Panc1 (cell line): ENCODE measurements at regions not wholly inside any gene's neighbourhood (a gene's known extent, or its start where the extent isn't known, plus 50 kb on each side); places are given as distances from the start of the nearest gene placed in this dataset.

ENCODE experiments used
- ATAC-seq: fragments of 200-7000 bp; cut with Tn5 transposase; 2 replicates; pipeline ENCODE4 v1.9.1; 2020; ENCODE audit warnings: mild to moderate bottlenecking, moderate library complexity
- BruUV-seq: library from RNA; stranded (reverse); fragments of 400-500 nt; replicated peaks from 2 replicates; lab custom pipeline; 2021; lab: Mats Ljungman, UMichigan
- CTCF ChIA-PET: fragments of 300-600 bp; sonication (Branson Sonifier 250); formaldehyde crosslinking; loops from one replicate; lab custom pipeline; 2022; ENCODE audit warnings: antibody characterized with exemption; lab: Charles Lee
- POLR2A ChIA-PET: fragments of 300-600 bp; sonication (Branson Sonifier 250); formaldehyde crosslinking; loops from one replicate; lab custom pipeline; 2022; ENCODE audit warnings: antibody characterized with exemption; lab: Charles Lee
- DNase-seq: peaks from one replicate; pipeline ENCODE4 v3.0.0-alpha.2; 2010; ENCODE audit warnings: low read depth, low spot score
- H3K27ac ChIP-seq: 2 replicates; pipeline ENCODE4 v1.5.1; 2011; ENCODE audit warnings: mild to moderate bottlenecking, low read length, inconsistent platforms
- H3K27me3 ChIP-seq: fragments of 200-500 bp; sonication (Bioruptor generic); 2 replicates; pipeline ENCODE4 v1.6.0; 2014; ENCODE audit warnings: low read length, inconsistent platforms; ENCODE audit not compliant: control insufficient read depth, insufficient read depth
- H3K36me3 ChIP-seq: fragments of 200-500 bp; sonication (Bioruptor generic); 2 replicates; pipeline ENCODE4 v1.5.1; 2014; ENCODE audit warnings: inconsistent platforms, mild to moderate bottlenecking, low read length, moderate library complexity; ENCODE audit not compliant: control insufficient read depth, insufficient read depth
- H3K4me1 ChIP-seq: 2 replicates; pipeline ENCODE4 v1.5.1; 2011; ENCODE audit warnings: inconsistent platforms, mild to moderate bottlenecking, low read length, moderate library complexity; ENCODE audit not compliant: control insufficient read depth, insufficient read depth
- H3K4me3 ChIP-seq, 2 experiments: 2 replicates each; pipeline ENCODE4 v1.5.1; 2011 to 2012; ENCODE audit warnings: low read depth in 2 of 2, low read length in 2 of 2, mild to moderate bottlenecking in 2 of 2, inconsistent platforms in 1 of 2, moderate library complexity in 1 of 2
- H3K9me3 ChIP-seq: fragments of 200-500 bp; sonication (Bioruptor generic); 2 replicates; pipeline ENCODE4 v1.5.1; 2014; ENCODE audit warnings: low read depth, mild to moderate bottlenecking, inconsistent platforms, low read length, moderate library complexity; ENCODE audit not compliant: control insufficient read depth, insufficient read depth
- POLR2AphosphoS5 ChIP-seq: IDR thresholded peaks from 2 replicates; pipeline ENCODE4 v1.6.1; 2012; ENCODE audit warnings: mild to moderate bottlenecking, low read depth, low read length, moderate library complexity
- SIN3A ChIP-seq: IDR thresholded peaks from 2 replicates; pipeline ENCODE4 v1.6.1; 2012; ENCODE audit warnings: low read depth, mild to moderate bottlenecking, low read length, moderate library complexity, borderline replicate concordance; ENCODE audit not compliant: insufficient read depth
- TCF7L2 ChIP-seq: IDR thresholded peaks from 2 replicates; pipeline ENCODE4 v1.6.1; 2011; ENCODE audit warnings: mild to moderate bottlenecking, low read depth, low read length, inconsistent platforms
- in situ Hi-C: cut with HindIII; loops from 2 replicates; pipeline ENCODE4 v1.10.0; 2016; ENCODE audit warnings: low sequenced_read_pairs, low pct_unique_long_range_greater_than_20kb
- intact Hi-C: fragments of 100-400 bp; cut with micrococcal nuclease; formaldehyde crosslinking; loops from one replicate; pipeline ENCODE4 v1.10.0; 2022; ENCODE audit not compliant: unreplicated experiment
- TF ChIP-seq, protein P1 (sequence below): fragments of 450-650 bp; IDR thresholded peaks from 2 replicates; pipeline ENCODE4 v1.5.1; 2017; ENCODE audit warnings: mild to moderate bottlenecking
- TF ChIP-seq, protein P2 (sequence below), 2 experiments: IDR thresholded peaks; 2 replicates each; pipeline ENCODE4 v1.6.1; 2011 to 2012; ENCODE audit warnings: low read depth in 2 of 2, control low read depth in 1 of 2, low read length in 1 of 2, mild to moderate bottlenecking in 1 of 2, moderate library complexity in 1 of 2; ENCODE audit not compliant: insufficient read depth in 1 of 2

DNA sequence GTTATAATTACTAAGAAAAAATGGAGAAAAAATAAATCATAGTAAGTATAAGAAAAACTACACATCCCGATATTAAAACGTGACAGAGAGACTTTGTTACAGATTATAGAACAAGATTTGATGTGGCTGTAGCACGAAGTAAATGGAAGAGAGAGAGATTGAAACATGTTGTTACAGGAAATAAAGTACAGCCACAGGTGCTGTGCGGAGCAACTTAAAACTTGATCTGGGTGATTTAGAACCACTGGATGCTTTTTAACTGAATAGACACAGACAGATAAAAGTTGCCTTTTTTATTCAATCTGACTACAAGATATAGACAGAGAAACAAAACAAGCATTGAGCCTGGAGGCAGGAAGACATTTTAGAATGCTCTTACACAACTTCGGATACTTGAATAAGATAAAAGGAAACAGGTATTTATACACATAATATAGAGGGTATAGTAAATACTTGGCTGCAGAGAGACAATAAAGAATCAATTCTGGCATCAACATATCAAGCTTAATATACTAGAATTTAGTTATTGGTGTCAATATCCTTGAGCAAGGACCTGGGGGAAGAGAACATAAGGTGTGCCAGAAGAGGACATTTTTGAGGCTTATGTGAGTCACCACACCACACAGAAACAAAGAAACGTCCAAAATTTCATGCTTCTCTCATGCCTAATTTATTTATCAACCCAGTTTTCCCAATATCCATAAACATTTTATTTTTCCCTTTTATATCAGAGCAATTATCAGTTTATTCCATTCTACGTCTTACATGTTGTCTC lies 548.5 kb downstream of the SLITRK1 start:
- CTCF ChIA-PET: no interaction called here
- no peak for DNase-seq
- intact Hi-C loops: no loop called here

DNA sequence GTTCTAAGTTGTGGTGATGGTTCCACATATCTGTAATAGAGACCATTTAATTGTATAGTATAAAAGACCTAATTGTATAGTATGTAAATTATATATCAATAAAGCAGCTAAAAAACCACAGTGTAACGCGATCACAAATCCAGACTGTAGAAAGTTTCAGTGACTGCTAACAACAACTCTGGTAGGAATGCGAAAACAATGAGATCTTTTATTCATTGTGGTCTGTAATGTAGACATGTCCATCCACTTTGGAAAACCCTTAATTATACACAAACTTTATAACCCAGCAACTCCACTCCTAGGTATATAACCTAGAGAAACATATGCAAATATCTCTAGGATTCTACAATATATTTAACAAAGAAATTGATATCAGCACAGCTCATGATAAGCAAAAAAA lies 549.5 kb downstream of the SLITRK1 start:
- Histone ChIP-seq H3K27ac (no peak overlapping the region), H3K4me1 (no peaks in the 10 kb centered on the region), H3K4me3 (no peak overlapping the region), H3K9me3 (no peaks in the 10 kb centered on the region), H3K27me3 (no peaks in the 10 kb centered on the region), H3K36me3 (no peaks in the 10 kb centered on the region)
- TF ChIP-seq, protein P1, sequence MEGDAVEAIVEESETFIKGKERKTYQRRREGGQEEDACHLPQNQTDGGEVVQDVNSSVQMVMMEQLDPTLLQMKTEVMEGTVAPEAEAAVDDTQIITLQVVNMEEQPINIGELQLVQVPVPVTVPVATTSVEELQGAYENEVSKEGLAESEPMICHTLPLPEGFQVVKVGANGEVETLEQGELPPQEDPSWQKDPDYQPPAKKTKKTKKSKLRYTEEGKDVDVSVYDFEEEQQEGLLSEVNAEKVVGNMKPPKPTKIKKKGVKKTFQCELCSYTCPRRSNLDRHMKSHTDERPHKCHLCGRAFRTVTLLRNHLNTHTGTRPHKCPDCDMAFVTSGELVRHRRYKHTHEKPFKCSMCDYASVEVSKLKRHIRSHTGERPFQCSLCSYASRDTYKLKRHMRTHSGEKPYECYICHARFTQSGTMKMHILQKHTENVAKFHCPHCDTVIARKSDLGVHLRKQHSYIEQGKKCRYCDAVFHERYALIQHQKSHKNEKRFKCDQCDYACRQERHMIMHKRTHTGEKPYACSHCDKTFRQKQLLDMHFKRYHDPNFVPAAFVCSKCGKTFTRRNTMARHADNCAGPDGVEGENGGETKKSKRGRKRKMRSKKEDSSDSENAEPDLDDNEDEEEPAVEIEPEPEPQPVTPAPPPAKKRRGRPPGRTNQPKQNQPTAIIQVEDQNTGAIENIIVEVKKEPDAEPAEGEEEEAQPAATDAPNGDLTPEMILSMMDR: no peak
- TF ChIP-seq, protein P2, sequence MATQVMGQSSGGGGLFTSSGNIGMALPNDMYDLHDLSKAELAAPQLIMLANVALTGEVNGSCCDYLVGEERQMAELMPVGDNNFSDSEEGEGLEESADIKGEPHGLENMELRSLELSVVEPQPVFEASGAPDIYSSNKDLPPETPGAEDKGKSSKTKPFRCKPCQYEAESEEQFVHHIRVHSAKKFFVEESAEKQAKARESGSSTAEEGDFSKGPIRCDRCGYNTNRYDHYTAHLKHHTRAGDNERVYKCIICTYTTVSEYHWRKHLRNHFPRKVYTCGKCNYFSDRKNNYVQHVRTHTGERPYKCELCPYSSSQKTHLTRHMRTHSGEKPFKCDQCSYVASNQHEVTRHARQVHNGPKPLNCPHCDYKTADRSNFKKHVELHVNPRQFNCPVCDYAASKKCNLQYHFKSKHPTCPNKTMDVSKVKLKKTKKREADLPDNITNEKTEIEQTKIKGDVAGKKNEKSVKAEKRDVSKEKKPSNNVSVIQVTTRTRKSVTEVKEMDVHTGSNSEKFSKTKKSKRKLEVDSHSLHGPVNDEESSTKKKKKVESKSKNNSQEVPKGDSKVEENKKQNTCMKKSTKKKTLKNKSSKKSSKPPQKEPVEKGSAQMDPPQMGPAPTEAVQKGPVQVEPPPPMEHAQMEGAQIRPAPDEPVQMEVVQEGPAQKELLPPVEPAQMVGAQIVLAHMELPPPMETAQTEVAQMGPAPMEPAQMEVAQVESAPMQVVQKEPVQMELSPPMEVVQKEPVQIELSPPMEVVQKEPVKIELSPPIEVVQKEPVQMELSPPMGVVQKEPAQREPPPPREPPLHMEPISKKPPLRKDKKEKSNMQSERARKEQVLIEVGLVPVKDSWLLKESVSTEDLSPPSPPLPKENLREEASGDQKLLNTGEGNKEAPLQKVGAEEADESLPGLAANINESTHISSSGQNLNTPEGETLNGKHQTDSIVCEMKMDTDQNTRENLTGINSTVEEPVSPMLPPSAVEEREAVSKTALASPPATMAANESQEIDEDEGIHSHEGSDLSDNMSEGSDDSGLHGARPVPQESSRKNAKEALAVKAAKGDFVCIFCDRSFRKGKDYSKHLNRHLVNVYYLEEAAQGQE (IDR thresholded peaks at IDR 0.05; ENCODE audit: insufficient read depth in 1 of 2, low read depth in 2 of 2, low read length in 1 of 2): no peak
- TF ChIP-seq TCF7L2 (no peak), POLR2AphosphoS5 (no peak), SIN3A (no peak)
- ATAC-seq (no peak), DNase-seq (no peak)
- ChIA-PET POLR2A (no interaction called here), CTCF (interaction anchor here (0.6 kb wide), 1 partner anchor 193 kb away, joined by 3 read pairs; no protein-coding TSS in a partner anchor)
- no TSS peak for BruUV-seq
- in situ Hi-C loops (no loop called here), intact Hi-C loops (no loop called here)

More for the DNA sequence above, 548.5 kb downstream of the SLITRK1 start:
- POLR2A ChIA-PET: no interaction called here
- H3K27me3 ChIP-seq: no peaks in the 10 kb centered on the region
- no peak for TF ChIP-seq SIN3A
- no peak for TF ChIP-seq TCF7L2
- TF ChIP-seq, protein P2 (IDR thresholded peaks at IDR 0.05; ENCODE audit: insufficient read depth in 1 of 2, low read depth in 2 of 2, low read length in 1 of 2): no peak
- TF ChIP-seq, protein P1: no peak
- TF ChIP-seq POLR2AphosphoS5: no peak
- ATAC-seq: no peak
- in situ Hi-C loops: no loop called here
- no TSS peak for BruUV-seq
- H3K27ac ChIP-seq: no peak overlapping the region
- H3K4me3 ChIP-seq: no peak overlapping the region
- H3K36me3 ChIP-seq: no peaks in the 10 kb centered on the region
- no peaks in the 10 kb centered on the region for H3K9me3 ChIP-seq
- no peaks in the 10 kb centered on the region for H3K4me1 ChIP-seq
